Lower lobe of right lung (tissue), 2 donors: ENCODE measurements at regions not wholly inside any gene's neighbourhood (a gene's known extent, or its start where the extent isn't known, plus 50 kb on each side); places are given as distances from the start of the nearest gene placed in this dataset.

Source experiments
- ATAC-seq, 2 donors: fragments of 200-7000 bp; cut with Tn5 transposase; one replicate each; pipeline ENCODE4 v1.9.1; 2020 to 2022; ENCODE audit warnings: mild to moderate bottlenecking in 2 of 2, moderate library complexity in 2 of 2
- DNase-seq: peaks from one replicate; pipeline ENCODE4 v3.0.0-alpha.2; 2020
- H3K27ac ChIP-seq: fragments of 200-600 bp; one replicate; pipeline ENCODE4 v1.8.0; 2022
- H3K27me3 ChIP-seq: fragments of 200-600 bp; one replicate; pipeline ENCODE4 v1.8.0; 2022; ENCODE audit warnings: low read depth
- H3K36me3 ChIP-seq: fragments of 200-600 bp; one replicate; pipeline ENCODE4 v1.8.0; 2022; ENCODE audit warnings: mild to moderate bottlenecking
- H3K4me1 ChIP-seq: fragments of 200-600 bp; one replicate; pipeline ENCODE4 v1.8.0; 2022
- H3K4me3 ChIP-seq: fragments of 200-600 bp; one replicate; pipeline ENCODE4 v1.8.0; 2022; ENCODE audit warnings: mild to moderate bottlenecking
- H3K9me3 ChIP-seq: fragments of 200-600 bp; one replicate; pipeline ENCODE4 v1.8.0; 2022
- CTCF ChIP-seq: fragments of 200-600 bp; IDR thresholded peaks from one replicate; pipeline ENCODE4 v1.8.0; 2022; ENCODE audit warnings: antibody characterized with exemption, mild to moderate bottlenecking
- intact Hi-C: fragments of 100-400 bp; cut with DNase I; formaldehyde crosslinking; loops from one replicate; pipeline ENCODE4 v1.11.0; 2022
- donor health status: DM: no; HTN: yes; CAD: no; lungs with severe emphysema.

GRCh38 chr6:125699591-125699990 is 49.8 kb upstream of the HEY2 start:
- TF ChIP-seq CTCF = no peak
- no peak overlapping the region for H3K27ac ChIP-seq
- no peak overlapping the region for H3K4me3 ChIP-seq
- no peak for ATAC-seq
- intact Hi-C loops = no loop called here
- no peaks in the 10 kb centered on the region for H3K4me1 ChIP-seq
- no peaks in the 10 kb centered on the region for H3K9me3 ChIP-seq
- no peak for DNase-seq
- no peaks in the 10 kb centered on the region for H3K36me3 ChIP-seq
- no peaks in the 10 kb centered on the region for H3K27me3 ChIP-seq
